SK-N-SH (cell line): ENCODE measurements at regions not wholly inside any gene's neighbourhood (a gene's known extent, or its start where the extent isn't known, plus 50 kb on each side); places are given as distances from the start of the nearest gene placed in this dataset.

ENCODE experiments used
- CTCF ChIA-PET: fragments of 300-600, 350-600 bp; formaldehyde crosslinking; extraction: SDS; loops from one replicate; lab custom pipeline; 2021; lab: Yijun Ruan, JAX
- POLR2A ChIA-PET: fragments of 350-600 bp; sonication (Branson Sonifier 250); formaldehyde crosslinking; extraction: SDS; loops from one replicate; lab custom pipeline; 2020; ENCODE audit warnings: antibody characterized with exemption, inconsistent platforms; lab: Yijun Ruan, JAX
- DNase-seq: peaks from one replicate; pipeline ENCODE4 v3.0.0; 2012
- H2AFZ ChIP-seq: fragments of 200-600 bp; sonication (generic); 2 replicates; pipeline ENCODE4 v1.8.1; 2016; ENCODE audit warnings: antibody characterized with exemption, mild to moderate bottlenecking, low read depth
- H3F3A ChIP-seq: fragments of 200-600 bp; sonication (generic); replicated peaks from 2 replicates; pipeline ENCODE3; 2016; ENCODE audit warnings: antibody characterized with exemption, mild to moderate bottlenecking; ENCODE audit not compliant: insufficient read depth
- H3K27ac ChIP-seq, 2 experiments: fragments of 200-500 bp in 1 of 2; fragments of 200-600 bp in 1 of 2; sonication (Bioruptor generic) in 1 of 2; sonication (generic), shearing (Covaris generic) in 1 of 2; 2 replicates each; pipeline versions ENCODE4 v1.5.1 to v1.6.1; 2014 to 2016; ENCODE audit warnings: low read depth in 2 of 2, inconsistent platforms in 1 of 2, low read length in 1 of 2, mild to moderate bottlenecking in 1 of 2, mixed read lengths in 1 of 2
- H3K27me3 ChIP-seq: fragments of 200-600 bp; sonication (generic), shearing (Covaris generic); 2 replicates; pipeline ENCODE4 v1.6.1; 2016; ENCODE audit warnings: mixed run types; ENCODE audit not compliant: insufficient read depth
- H3K36me3 ChIP-seq, 2 experiments: fragments of 200-500 bp in 1 of 2; fragments of 200-600 bp in 1 of 2; sonication (Bioruptor generic) in 1 of 2; sonication (generic) in 1 of 2; replicated peaks in 1 of 2; 2 replicates each; pipeline versions ENCODE3 to v1.5.1; 2014 to 2016; ENCODE audit warnings: low read length in 1 of 2, mild to moderate bottlenecking in 1 of 2; ENCODE audit not compliant: insufficient read depth in 2 of 2, control insufficient read depth in 1 of 2
- H3K4me1 ChIP-seq, 2 experiments: fragments of 200-500 bp in 1 of 2; fragments of 200-600 bp in 1 of 2; sonication (Bioruptor generic) in 1 of 2; sonication (generic), shearing (Covaris generic) in 1 of 2; 2 replicates each; pipeline versions ENCODE4 v1.5.1 to v1.6.1; 2014 to 2016; ENCODE audit warnings: low read depth in 1 of 2, low read length in 1 of 2, mixed run types in 1 of 2; ENCODE audit not compliant: insufficient read depth in 2 of 2, control insufficient read depth in 1 of 2
- H3K4me2 ChIP-seq: fragments of 200-600 bp; sonication (generic), shearing (Covaris generic); 2 replicates; pipeline ENCODE4 v1.6.1; 2017; ENCODE audit warnings: mixed run types
- H3K4me3 ChIP-seq, 2 experiments: fragments of 200-500 bp in 1 of 2; fragments of 200-600 bp in 1 of 2; sonication (Bioruptor generic) in 1 of 2; sonication (generic), shearing (Covaris generic) in 1 of 2; 2 replicates each; pipeline versions ENCODE4 v1.5.1 to v1.8.1; 2014 to 2016; ENCODE audit warnings: low read depth in 2 of 2, inconsistent platforms in 1 of 2, low read length in 1 of 2, mild to moderate bottlenecking in 1 of 2, mixed read lengths in 1 of 2, moderate library complexity in 1 of 2
- H3K79me2 ChIP-seq: fragments of 200-600 bp; sonication (generic); 2 replicates; pipeline ENCODE4 v1.8.1; 2017; ENCODE audit warnings: mild to moderate bottlenecking; ENCODE audit not compliant: insufficient read depth
- H3K9ac ChIP-seq: fragments of 200-600 bp; sonication (generic); 2 replicates; pipeline ENCODE4 v1.6.1; 2017; ENCODE audit warnings: mixed run types
- H3K9me2 ChIP-seq: fragments of 200-600 bp; sonication (generic); 2 replicates; pipeline ENCODE4 v1.6.1; 2017; ENCODE audit warnings: mixed run types
- H3K9me3 ChIP-seq: fragments of 200-600 bp; sonication (generic); 2 replicates; pipeline ENCODE4 v1.6.1; 2017; ENCODE audit warnings: mixed run types, mild to moderate bottlenecking, moderate library complexity
- H4K20me1 ChIP-seq: fragments of 200-600 bp; sonication (generic); 2 replicates; pipeline ENCODE4 v1.6.1; 2017; ENCODE audit warnings: mild to moderate bottlenecking, mixed run types; ENCODE audit not compliant: insufficient read depth
- ELF1 ChIP-seq: IDR thresholded peaks from 2 replicates; pipeline ENCODE4 v1.4.0; 2012
- EP300 ChIP-seq, 2 experiments: IDR thresholded peaks; 2 replicates each; pipeline versions ENCODE4 v1.4.0 to v1.6.1; 2012; ENCODE audit warnings: borderline replicate concordance in 1 of 2, low read depth in 1 of 2, low read length in 1 of 2
- FOSL2 ChIP-seq: IDR thresholded peaks from 2 replicates; pipeline ENCODE4 v1.4.0; 2012; ENCODE audit warnings: low read depth, mild to moderate bottlenecking, moderate library complexity, borderline replicate concordance
- FOXJ3 ChIP-seq: sonication (generic); formaldehyde crosslinking; IDR thresholded peaks from 2 replicates; pipeline ENCODE4 v1.5.1; 2020; ENCODE audit warnings: mild to moderate bottlenecking, missing genetic modification reagents
- GATA2 ChIP-seq: sonication (generic); formaldehyde crosslinking; IDR thresholded peaks from 2 replicates; pipeline ENCODE4 v1.5.0; 2020; ENCODE audit warnings: mild to moderate bottlenecking, missing genetic modification reagents
- POLR2AphosphoS5 ChIP-seq: IDR thresholded peaks from 2 replicates; pipeline ENCODE4 v1.6.1; 2012; ENCODE audit warnings: low read depth, low read length
- RCOR1 ChIP-seq: fragments of 150-350 bp; IDR thresholded peaks from 2 replicates; pipeline ENCODE4 v1.6.1; 2017; ENCODE audit warnings: antibody characterized with exemption, low read length
- RFX5 ChIP-seq: IDR thresholded peaks from 2 replicates; pipeline ENCODE4 v1.6.1; 2012; ENCODE audit warnings: mild to moderate bottlenecking, improper control_type of control experiment, low read length
- RXRA ChIP-seq: IDR thresholded peaks from 2 replicates; pipeline ENCODE4 v1.4.0; 2012; ENCODE audit warnings: low read depth, mild to moderate bottlenecking, borderline replicate concordance
- ZBTB33 ChIP-seq: IDR thresholded peaks from 2 replicates; pipeline ENCODE4 v1.4.0; 2012; ENCODE audit warnings: low read depth, borderline replicate concordance
- WGBS: methylation state at CpG from one replicate; pipeline ENCODE4 v1.1.6; 2017; ENCODE audit warnings: low lambda C conversion rate; 5-methylcytosine and 5-hydroxymethylcytosine counted together
- TF ChIP-seq, protein P1 (sequence below): fragments of 150-350 bp; IDR thresholded peaks from 2 replicates; pipeline ENCODE4 v1.6.1; 2016; ENCODE audit warnings: mild to moderate bottlenecking, low read depth, low read length

GRCh38 chr1:208803011-208803811 is 559.0 kb upstream of the PLXNA2 start (continued):
- TF ChIP-seq, protein P1, sequence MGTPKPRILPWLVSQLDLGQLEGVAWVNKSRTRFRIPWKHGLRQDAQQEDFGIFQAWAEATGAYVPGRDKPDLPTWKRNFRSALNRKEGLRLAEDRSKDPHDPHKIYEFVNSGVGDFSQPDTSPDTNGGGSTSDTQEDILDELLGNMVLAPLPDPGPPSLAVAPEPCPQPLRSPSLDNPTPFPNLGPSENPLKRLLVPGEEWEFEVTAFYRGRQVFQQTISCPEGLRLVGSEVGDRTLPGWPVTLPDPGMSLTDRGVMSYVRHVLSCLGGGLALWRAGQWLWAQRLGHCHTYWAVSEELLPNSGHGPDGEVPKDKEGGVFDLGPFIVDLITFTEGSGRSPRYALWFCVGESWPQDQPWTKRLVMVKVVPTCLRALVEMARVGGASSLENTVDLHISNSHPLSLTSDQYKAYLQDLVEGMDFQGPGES: no peak
- TF ChIP-seq RCOR1: no peak
- TF ChIP-seq FOSL2: no peak

GRCh38 chr1:208807446-208808127 is 563.4 kb upstream of the PLXNA2 start:
- Histone ChIP-seq H3K27me3 (no peaks in the 10 kb centered on the region), H3K27ac (no peak overlapping the region), H3K9ac (no peak overlapping the region), H2AFZ (no peak overlapping the region), H3K4me1 (peaks cover 0 to 5% of the 10 kb centered on the region in 2 experiments; a peak in 1 of 4 replicates), H3K79me2 (no peaks in the 10 kb centered on the region), H3K4me2 (no peak overlapping the region), H3K36me3 (no peaks in the 10 kb centered on the region), H3K4me3 (no peak overlapping the region), H3K9me3 (no peaks in the 10 kb centered on the region), H3F3A (no peaks in the 10 kb centered on the region), H3K9me2 (no peaks in the 10 kb centered on the region), H4K20me1 (no peaks in the 10 kb centered on the region)
- CTCF ChIA-PET: interaction anchor here (1.0 kb wide), 1 partner anchor 8 kb away, joined by 3 read pairs; no protein-coding TSS in a partner anchor
- TF ChIP-seq GATA2 (no peak), RXRA (no peak), ZBTB33 (no peak), EP300 (IDR thresholded peaks at IDR 0.05; ENCODE audit: borderline replicate concordance in 1 of 2, low read depth in 1 of 2, low read length in 1 of 2) (no peak), POLR2AphosphoS5 (no peak)
- DNase-seq: no peak
- 33% methylated on average over 3 of the region's 4 CpGs for WGBS
- POLR2A ChIA-PET: no interaction called here

GRCh38 chr1:208808301-208808700 is 564.1 kb upstream of the PLXNA2 start:
- Histone ChIP-seq H3K9me3 (no peaks in the 10 kb centered on the region), H4K20me1 (no peaks in the 10 kb centered on the region), H3K4me2 (no peak overlapping the region), H3K79me2 (no peaks in the 10 kb centered on the region), H2AFZ (no peak overlapping the region), H3K36me3 (no peaks in the 10 kb centered on the region), H3K9ac (no peak overlapping the region), H3K27me3 (no peaks in the 10 kb centered on the region), H3F3A (no peaks in the 10 kb centered on the region), H3K9me2 (no peaks in the 10 kb centered on the region), H3K4me1 (peaks cover 0 to 3% of the 10 kb centered on the region in 2 experiments; a peak in 1 of 4 replicates), H3K27ac (no peak overlapping the region), H3K4me3 (no peak overlapping the region)
- CTCF ChIA-PET: interaction anchor here (0.7 to 1.0 kb wide), 4 partner anchors 9 to 315 kb away, joined by 3 to 4 read pairs (median 4); no protein-coding TSS in a partner anchor
- TF ChIP-seq ELF1: no peak
- no peak for TF ChIP-seq FOXJ3 (CRISPR knock-in tag)
- TF ChIP-seq, protein P1: no peak
- no peak for TF ChIP-seq RFX5
- POLR2A ChIA-PET: no interaction called here
- DNase-seq: no peak
- WGBS: 96% methylated on average over 1 of the region's 1 CpG
